Activated CD4-positive, alpha-beta memory T cell treated with anti-CD3 and anti-CD28 coated beads, Interleukin-2, amount 10 ng/mL, durations not matched to agents 7 days and 5 days (primary cell): ENCODE measurements at regions not wholly inside any gene's neighbourhood (a gene's known extent, or its start where the extent isn't known, plus 50 kb on each side); places are given as distances from the start of the nearest gene placed in this dataset.
"Not testable (repeated sequence)": the region's sequence is repeated elsewhere in the genome, so short reads cannot be mapped to it uniquely, and the experiment has no call there.

Experiments used
- CTCF ChIA-PET: fragments of 350-600 bp; sonication (Branson Sonifier 250); formaldehyde crosslinking; loops from one replicate; lab custom pipeline; 2021; ENCODE audit warnings: antibody characterized with exemption, inconsistent platforms; lab: Charles Lee
- POLR2A ChIA-PET: fragments of 350-600 bp; sonication (Branson Sonifier 250); formaldehyde crosslinking; loops from one replicate; lab custom pipeline; 2021; ENCODE audit warnings: antibody characterized with exemption; lab: Charles Lee
- DNase-seq: peaks from one replicate; pipeline ENCODE4 v3.0.0-alpha.2; 2020
- H3K27ac Mint-ChIP-seq: one replicate; pipeline ENCODE4 v1.8.0; 2021; ENCODE audit warnings: mild to moderate bottlenecking, mixed read lengths
- H3K27me3 Mint-ChIP-seq: one replicate; pipeline ENCODE4 v1.8.0; 2021; ENCODE audit warnings: mixed read lengths
- H3K36me3 Mint-ChIP-seq: one replicate; pipeline ENCODE4 v1.8.0; 2021; ENCODE audit warnings: low read depth, mixed read lengths
- H3K4me1 Mint-ChIP-seq: one replicate; pipeline ENCODE4 v1.8.0; 2021; ENCODE audit warnings: mixed read lengths
- H3K4me3 Mint-ChIP-seq: one replicate; pipeline ENCODE4 v1.8.0; 2021; ENCODE audit warnings: mild to moderate bottlenecking, mixed read lengths
- H3K9me3 Mint-ChIP-seq: one replicate; pipeline ENCODE4 v1.8.0; 2021; ENCODE audit warnings: mixed read lengths

DNA sequence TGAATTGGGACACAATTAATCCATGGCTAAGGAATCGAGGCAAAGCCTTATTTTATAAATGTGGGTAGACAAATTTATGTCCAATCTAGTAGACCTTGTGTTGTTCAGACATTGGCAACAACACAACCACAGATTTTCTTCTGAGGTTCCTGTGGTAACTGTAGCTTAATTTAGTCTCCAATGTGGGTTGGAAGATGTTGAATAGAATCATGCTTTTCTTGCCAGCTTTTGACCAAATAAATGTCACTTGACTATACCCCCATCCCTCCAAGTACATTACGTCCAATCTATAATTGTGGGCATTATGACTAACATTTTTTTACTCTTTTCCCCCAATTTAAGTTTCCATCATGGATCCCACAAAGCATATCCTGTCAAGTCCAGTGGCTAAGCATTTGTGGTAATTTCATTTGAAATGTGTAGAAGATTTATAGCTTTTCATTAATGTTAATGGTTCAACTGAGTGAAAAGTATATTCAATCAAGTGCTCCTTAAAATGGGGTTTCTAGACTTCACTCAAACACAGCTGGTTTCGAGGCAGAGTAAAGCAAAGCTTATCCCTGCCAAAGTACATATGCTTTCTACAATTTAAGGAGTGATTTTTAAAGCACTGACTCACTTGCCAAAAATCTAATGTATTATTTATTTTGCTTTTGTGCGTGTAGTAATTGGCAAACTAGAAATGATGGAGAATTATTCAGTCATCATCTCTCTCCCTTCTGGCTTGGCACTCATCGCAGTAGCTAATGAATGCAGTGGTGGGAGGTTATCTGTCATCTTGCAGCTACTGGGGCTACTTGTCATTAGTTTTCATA, 141.8 kb downstream of the FAM174A start:
- Mint-ChIP-seq H3K27me3 (no peaks in the 10 kb centered on the region), H3K36me3 (no peaks in the 10 kb centered on the region)

DNA sequence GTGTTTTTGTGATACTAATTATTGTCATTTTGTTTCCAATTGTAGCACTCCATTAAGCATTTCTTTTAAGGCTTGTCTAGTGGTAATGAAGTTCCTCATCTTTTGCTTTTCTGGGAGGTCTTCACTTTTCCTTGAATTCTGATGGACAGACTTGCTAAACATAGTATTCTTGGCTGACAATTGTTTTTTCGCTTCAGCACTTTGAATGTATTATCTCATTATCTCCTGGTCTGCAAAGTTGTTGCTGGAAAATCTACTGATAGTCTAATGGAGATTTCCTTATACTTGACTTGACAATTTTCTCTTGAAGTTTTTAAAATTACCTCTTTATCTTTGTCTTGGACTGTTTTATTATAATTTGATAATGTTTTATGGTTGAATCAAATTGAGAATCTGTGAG, 147.5 kb downstream of the FAM174A start:
- Mint-ChIP-seq H3K4me1 (no peaks in the 10 kb centered on the region), H3K36me3 (peaks cover 7% of the 10 kb centered on the region), H3K9me3 (peaks cover 28% of the 10 kb centered on the region), H3K27me3 (no peaks in the 10 kb centered on the region), H3K4me3 (no peak overlapping the region), H3K27ac (no peak overlapping the region)
- no peak for DNase-seq
- CTCF ChIA-PET, result no interaction called here
- POLR2A ChIA-PET, result no interaction called here

More for the DNA sequence above, 141.8 kb downstream of the FAM174A start:
- H3K27ac Mint-ChIP-seq, result no peak overlapping the region
- H3K9me3 Mint-ChIP-seq, result no peaks in the 10 kb centered on the region
- DNase-seq, result no peak
- POLR2A ChIA-PET, result no interaction called here
- H3K4me1 Mint-ChIP-seq, result peaks cover 3% of the 10 kb centered on the region
- H3K4me3 Mint-ChIP-seq, result no peak overlapping the region
- CTCF ChIA-PET, result no interaction called here

DNA sequence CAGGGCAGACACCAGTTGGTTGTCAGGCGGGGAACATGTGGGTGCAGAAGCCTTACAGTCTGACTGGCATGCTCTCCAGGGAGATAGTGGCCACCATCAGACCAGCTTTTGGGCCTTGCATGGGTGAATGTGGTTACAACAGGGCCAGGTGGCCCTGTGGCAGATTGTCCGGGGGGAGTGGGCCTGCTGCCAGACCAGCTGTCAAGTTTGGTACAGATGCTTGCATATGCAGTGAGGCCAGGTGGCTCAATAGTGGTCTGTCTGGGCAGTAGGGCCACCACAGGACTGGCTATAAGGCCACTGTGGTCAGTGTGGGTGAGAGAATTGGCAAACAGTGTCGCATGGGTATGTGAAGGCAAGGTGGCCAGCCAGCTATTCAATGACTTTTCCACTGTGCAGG, 148.7 kb downstream of the FAM174A start:
- ChIA-PET POLR2A (no interaction called here), CTCF (no interaction called here)
- Mint-ChIP-seq H3K27me3 (no peaks in the 10 kb centered on the region), H3K4me1 (no peaks in the 10 kb centered on the region), H3K4me3 (no peak overlapping the region), H3K36me3 (peaks cover 7% of the 10 kb centered on the region), H3K27ac (no peak overlapping the region), H3K9me3 (peaks cover 28% of the 10 kb centered on the region)
- DNase-seq, result no peak

DNA sequence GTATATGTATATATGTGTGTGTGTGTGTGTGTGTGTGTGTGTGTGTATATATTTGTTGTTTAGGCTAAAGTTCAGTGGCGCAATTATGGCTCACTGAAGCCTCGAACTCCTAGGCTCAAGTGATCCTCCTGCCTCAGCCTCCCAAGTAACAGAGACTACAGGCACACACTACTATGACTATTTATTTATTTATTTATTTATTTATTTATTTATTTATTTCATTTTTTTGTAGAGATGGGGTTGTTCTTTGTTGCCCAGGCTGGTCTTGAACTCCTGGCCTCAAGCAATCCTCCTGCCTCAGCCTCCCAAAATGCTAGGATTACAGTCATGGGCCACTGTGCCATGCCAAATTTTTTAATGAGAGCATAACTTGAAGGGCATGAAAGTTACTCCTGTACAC, 149.9 kb downstream of the FAM174A start:
- CTCF ChIA-PET, result not testable (repeated sequence)

DNA sequence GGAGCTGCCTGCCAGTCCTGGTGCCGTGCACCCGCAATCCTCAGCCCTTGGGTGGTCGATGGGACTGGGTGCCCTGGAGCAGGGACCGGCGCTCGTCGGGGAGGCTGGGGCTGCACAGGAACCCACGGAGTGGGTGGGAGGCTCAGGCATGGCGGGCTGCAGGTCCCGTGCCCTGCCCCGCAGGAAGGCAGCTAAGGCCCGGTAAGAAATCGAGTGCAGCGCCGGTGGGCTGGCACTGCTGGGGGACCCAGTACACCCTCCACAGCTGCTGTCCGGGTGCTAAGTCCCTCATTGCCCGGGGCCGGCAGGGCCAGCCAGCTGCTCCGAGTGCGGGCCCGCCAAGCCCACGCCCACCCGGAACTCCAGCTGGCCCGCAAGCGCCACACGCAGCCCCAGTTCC, 153.7 kb downstream of the FAM174A start:
- DNase-seq, POLR2A ChIA-PET: not testable (repeated sequence)

More for the DNA sequence above, 149.9 kb downstream of the FAM174A start:
- H3K4me1 Mint-ChIP-seq, H3K36me3 Mint-ChIP-seq, H3K27ac Mint-ChIP-seq, H3K4me3 Mint-ChIP-seq, POLR2A ChIA-PET, DNase-seq, H3K27me3 Mint-ChIP-seq: not testable (repeated sequence)
- H3K9me3 Mint-ChIP-seq, result peaks cover 28% of the 10 kb centered on the region

DNA sequence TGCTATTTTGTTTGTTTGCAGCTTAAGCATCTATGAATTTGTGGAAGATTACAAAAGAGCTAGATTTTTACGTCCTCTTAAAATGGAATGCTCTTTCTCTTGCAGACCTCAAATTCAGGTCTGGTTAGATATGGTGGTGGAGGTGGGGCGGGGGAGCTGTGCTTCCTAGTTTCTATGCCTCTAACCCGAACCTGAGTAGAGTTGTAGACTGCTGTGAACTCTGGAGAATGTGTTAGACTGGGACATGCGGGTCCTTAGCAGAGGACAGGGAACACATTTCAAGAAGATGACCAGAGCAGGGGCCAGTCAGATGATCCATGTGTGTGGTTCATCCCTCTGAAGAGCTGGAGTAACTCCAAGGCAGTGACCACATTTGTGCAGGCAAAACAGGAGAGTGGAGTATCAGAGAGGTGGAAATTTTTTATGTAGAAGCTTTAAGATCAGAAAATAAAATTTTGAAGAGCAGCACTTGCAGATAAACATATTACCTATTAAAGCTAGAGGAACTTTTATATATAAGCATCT, 154.9 kb downstream of the FAM174A start:
- ChIA-PET CTCF (no interaction called here), POLR2A (no interaction called here)
- Mint-ChIP-seq H3K27ac (no peak overlapping the region), H3K9me3 (no peaks in the 10 kb centered on the region), H3K4me1 (peaks cover 6% of the 10 kb centered on the region), H3K4me3 (no peak overlapping the region), H3K27me3 (no peaks in the 10 kb centered on the region), H3K36me3 (no peaks in the 10 kb centered on the region)
- no peak for DNase-seq

More for the DNA sequence above, 153.7 kb downstream of the FAM174A start:
- H3K9me3 Mint-ChIP-seq, CTCF ChIA-PET, H3K27ac Mint-ChIP-seq, H3K36me3 Mint-ChIP-seq, H3K27me3 Mint-ChIP-seq, H3K4me1 Mint-ChIP-seq, H3K4me3 Mint-ChIP-seq: not testable (repeated sequence)

DNA sequence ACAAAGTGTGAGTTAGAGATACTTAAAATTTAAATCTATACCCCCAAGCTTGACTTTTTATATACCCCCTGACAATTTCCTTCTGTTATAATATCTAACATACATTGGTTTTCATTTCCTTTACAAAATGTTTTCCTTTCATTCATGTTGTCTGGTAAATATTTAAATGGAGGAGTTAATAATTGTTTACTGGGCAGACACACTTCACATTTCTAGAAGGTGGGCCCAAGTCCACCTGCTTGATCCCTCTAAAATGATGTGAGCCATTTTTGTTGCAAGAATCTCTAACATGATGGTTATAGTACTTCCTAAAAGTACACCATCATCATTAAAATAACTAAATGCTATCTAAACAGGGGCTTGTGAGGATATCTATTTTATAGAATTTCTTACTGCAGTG, 155.9 kb downstream of the FAM174A start:
- H3K4me3 Mint-ChIP-seq, result no peak overlapping the region
- ChIA-PET POLR2A (no interaction called here), CTCF (no interaction called here)

DNA sequence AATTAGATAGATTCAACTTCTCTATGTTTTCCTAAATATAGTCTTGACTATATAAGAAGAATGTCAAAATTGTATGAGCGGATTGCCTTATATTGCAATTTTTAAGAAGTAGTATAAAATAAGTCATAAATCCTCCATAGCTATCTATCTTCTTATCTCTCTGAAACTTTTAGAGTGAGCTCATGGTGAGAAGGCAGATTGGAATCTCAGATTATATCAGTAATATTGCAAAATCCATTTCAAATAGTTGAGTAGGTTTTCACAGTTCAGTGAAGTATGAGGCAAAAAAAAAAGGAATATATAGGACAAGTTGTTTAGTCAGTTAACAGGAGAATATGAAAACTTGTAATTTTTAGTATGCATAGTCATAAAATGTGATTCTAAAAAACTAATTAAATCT, 156.4 kb downstream of the FAM174A start:
- no peak for DNase-seq
- ChIA-PET POLR2A (no interaction called here), CTCF (no interaction called here)
- Mint-ChIP-seq H3K27me3 (no peaks in the 10 kb centered on the region), H3K4me1 (peaks cover 10% of the 10 kb centered on the region), H3K36me3 (no peaks in the 10 kb centered on the region), H3K4me3 (no peak overlapping the region), H3K9me3 (no peaks in the 10 kb centered on the region), H3K27ac (no peak overlapping the region)

More for the DNA sequence above, 155.9 kb downstream of the FAM174A start:
- H3K36me3 Mint-ChIP-seq, result no peaks in the 10 kb centered on the region
- H3K9me3 Mint-ChIP-seq, result no peaks in the 10 kb centered on the region
- no peaks in the 10 kb centered on the region for H3K27me3 Mint-ChIP-seq
- peaks cover 10% of the 10 kb centered on the region for H3K4me1 Mint-ChIP-seq
- H3K27ac Mint-ChIP-seq, result no peak overlapping the region
- no peak for DNase-seq

DNA sequence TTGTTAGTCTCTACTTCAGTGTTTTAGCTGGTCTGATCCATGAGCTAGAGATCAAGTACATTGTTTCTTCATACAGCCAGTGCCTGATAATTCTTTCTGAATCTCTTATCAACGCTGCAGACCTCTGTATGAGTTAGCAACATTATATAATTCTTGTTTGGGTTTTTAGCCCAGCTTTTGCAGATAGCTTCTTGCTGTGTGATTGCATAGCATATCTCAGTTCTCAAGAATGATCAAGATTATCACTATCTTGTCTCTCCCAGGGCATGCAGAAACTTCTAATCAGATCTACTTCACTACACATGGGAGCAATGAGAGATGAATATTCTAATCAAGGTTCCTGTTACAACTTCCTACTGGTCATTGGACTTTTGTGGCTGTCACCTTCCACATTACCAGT, 158.3 kb downstream of the FAM174A start:
- Mint-ChIP-seq H3K4me1 (peaks cover 10% of the 10 kb centered on the region), H3K9me3 (no peaks in the 10 kb centered on the region), H3K27ac (no peak overlapping the region), H3K4me3 (no peak overlapping the region), H3K27me3 (no peaks in the 10 kb centered on the region), H3K36me3 (no peaks in the 10 kb centered on the region)
- ChIA-PET CTCF (no interaction called here), POLR2A (no interaction called here)
- DNase-seq, result no peak

DNA sequence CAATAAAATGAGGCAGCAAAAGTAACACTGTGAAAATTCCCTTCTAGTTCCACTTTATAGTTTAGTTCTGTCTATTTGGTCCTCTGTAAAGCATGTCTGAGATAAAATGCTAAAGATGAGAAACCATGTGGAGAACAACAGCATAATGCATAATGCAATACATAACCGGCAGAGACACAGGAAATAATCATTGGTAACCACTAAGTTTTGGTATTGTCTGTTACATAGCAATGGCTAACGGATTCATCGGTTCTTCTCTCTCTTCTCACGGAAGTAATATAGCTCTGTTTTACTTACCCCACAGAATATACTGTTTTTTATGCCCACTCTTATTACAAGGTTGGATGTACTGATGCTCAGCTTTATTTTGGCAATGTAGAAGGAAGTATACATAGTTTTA, 158.9 kb downstream of the FAM174A start:
- ChIA-PET POLR2A (no interaction called here), CTCF (no interaction called here)
- H3K27me3 Mint-ChIP-seq, result no peaks in the 10 kb centered on the region
- no peak overlapping the region for H3K4me3 Mint-ChIP-seq
- H3K9me3 Mint-ChIP-seq, result no peaks in the 10 kb centered on the region
- no peak for DNase-seq
- peaks cover 10% of the 10 kb centered on the region for H3K4me1 Mint-ChIP-seq
- no peak overlapping the region for H3K27ac Mint-ChIP-seq
- no peaks in the 10 kb centered on the region for H3K36me3 Mint-ChIP-seq

DNA sequence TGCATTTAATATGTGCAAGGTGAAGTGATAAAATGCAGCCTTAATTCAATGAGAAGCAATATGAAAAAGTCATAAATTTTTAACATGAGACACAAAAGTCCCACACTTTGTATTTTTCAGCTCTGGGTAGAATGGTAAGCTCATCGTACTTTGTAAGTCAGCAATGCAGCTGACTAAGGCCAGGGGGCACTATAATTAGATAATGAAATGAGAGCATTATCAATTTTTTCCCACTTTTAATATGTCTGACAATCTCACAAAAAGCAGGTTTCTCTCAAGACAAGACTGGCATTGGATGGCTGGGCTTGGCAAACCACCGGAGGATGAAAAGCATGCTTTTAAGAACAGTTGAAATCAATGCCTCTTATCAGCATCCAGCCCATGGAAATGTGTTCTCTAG, 162.8 kb downstream of the FAM174A start:
- Mint-ChIP-seq H3K27ac (no peak overlapping the region), H3K4me1 (peaks cover 10% of the 10 kb centered on the region), H3K36me3 (no peaks in the 10 kb centered on the region), H3K4me3 (no peak overlapping the region), H3K27me3 (peaks cover 5% of the 10 kb centered on the region), H3K9me3 (peaks cover 3% of the 10 kb centered on the region)
- DNase-seq, result no peak
- POLR2A ChIA-PET, result interaction anchor here (0.7 kb wide), 1 partner anchor 204 kb away, joined by 3 read pairs; no protein-coding TSS in a partner anchor
- CTCF ChIA-PET, result interaction anchor here (1.1 kb wide), 1 partner anchor 207 kb away, joined by 4 read pairs; no protein-coding TSS in a partner anchor

DNA sequence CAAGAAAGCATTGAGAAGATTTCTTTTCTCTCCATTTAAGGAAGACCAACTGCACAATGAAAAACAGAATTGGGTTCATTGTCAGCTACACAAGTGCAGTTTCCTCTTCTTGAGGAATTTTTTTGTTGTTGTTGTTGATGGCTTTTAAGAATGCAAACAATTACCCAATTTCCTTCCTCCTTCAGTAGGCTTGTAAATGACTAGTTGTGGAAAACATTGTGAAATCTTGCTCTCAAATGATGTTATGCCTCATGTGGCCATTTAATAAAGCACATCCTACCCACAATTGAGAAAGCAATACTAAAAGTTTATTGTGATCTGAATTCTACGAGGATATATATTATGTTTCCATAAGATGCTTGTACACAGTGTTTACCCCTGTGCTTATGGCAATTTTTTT, 171.6 kb downstream of the FAM174A start:
- H3K36me3 Mint-ChIP-seq, result no peaks in the 10 kb centered on the region
- peaks cover 5% of the 10 kb centered on the region for H3K27me3 Mint-ChIP-seq
- no peak overlapping the region for H3K4me3 Mint-ChIP-seq
- H3K4me1 Mint-ChIP-seq, result peaks cover 7% of the 10 kb centered on the region
- POLR2A ChIA-PET, result no interaction called here
- H3K27ac Mint-ChIP-seq, result no peak overlapping the region
- H3K9me3 Mint-ChIP-seq, result peaks cover 3% of the 10 kb centered on the region
- no peak for DNase-seq
- CTCF ChIA-PET, result no interaction called here

DNA sequence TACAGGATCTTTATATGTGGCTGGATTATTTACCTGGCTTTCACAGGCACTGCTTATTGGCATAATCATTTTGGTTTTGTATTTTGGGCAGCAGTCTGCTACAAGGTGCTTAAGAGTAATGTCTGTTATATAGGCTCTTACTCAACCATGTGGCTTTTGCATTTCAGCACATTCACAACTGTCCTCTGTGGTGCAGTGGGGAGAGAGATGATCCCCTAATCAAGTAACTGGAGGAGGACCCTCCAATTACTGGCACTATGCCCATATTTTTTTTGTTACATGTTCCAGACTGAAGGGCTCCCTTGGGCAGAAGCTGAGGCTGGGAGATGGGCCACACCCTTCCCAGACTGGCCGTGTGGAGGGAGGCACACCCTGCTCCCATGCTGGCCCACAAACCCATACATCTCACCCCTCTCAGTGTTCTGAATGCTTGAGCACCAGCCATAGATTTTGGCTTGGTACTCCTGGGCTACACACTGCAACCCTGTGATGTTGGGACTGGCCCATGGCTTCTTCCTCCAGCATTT, 173.5 kb downstream of the FAM174A start:
- no peak for DNase-seq
- ChIA-PET POLR2A (no interaction called here), CTCF (no interaction called here)
- Mint-ChIP-seq H3K9me3 (no peaks in the 10 kb centered on the region), H3K4me3 (no peak overlapping the region), H3K27ac (no peak overlapping the region), H3K36me3 (no peaks in the 10 kb centered on the region), H3K27me3 (no peaks in the 10 kb centered on the region), H3K4me1 (peaks cover 7% of the 10 kb centered on the region)

DNA sequence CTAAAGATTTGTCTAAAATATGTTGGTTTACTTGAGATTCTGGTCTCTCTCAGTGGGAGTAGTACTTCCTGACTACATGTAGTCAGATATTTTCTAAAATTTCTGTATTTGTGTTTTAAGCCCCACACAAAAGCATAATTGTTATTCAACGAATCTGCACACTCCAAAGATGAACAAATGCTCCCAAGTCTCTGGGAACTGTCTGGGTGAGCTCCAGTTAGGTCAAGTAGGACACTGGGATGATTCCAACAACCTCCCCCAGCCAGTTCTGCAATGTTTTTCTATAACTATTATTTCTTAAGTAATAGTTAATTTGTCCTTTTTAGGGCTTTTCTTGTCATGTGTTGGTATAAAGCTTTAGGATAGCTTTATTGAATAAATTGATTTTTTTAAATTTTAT, 174.6 kb downstream of the FAM174A start:
- Mint-ChIP-seq H3K4me3 (no peak overlapping the region), H3K4me1 (peaks cover 7% of the 10 kb centered on the region), H3K27ac (no peak overlapping the region), H3K36me3 (no peaks in the 10 kb centered on the region), H3K9me3 (no peaks in the 10 kb centered on the region), H3K27me3 (no peaks in the 10 kb centered on the region)
- no peak for DNase-seq
- CTCF ChIA-PET, result no interaction called here
- POLR2A ChIA-PET, result no interaction called here
